HK-2 (cell line): ENCODE measurements at regions not wholly inside any gene's neighbourhood (a gene's known extent, or its start where the extent isn't known, plus 50 kb on each side); places are given as distances from the start of the nearest gene placed in this dataset.
"Not testable (repeated sequence)": the region's sequence is repeated elsewhere in the genome, so short reads cannot be mapped to it uniquely, and the experiment has no call there.

Experiments
- DNase-seq: peaks from one replicate; pipeline ENCODE4 v3.0.0-alpha.2; 2018; ENCODE audit not compliant: unreplicated experiment

DNA sequence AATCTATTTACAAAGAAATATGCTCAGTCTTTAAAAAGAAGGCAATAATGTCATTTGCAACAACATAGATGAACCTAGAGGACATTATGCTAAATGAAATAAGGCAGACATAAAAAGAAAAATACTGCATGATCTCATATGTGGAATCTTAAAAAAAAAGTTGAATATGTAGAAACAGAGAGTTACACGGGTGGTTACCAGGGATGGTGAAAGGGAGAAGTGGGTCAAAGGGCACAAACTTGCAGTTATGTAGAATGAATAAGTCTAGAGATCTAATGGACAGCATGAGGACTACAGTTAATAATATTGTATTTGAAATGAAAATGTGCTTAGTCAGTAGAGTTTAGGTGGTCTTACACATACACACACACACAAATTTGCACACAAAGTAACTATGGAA is 88.2 kb upstream of the CCDC71L start:
- DNase-seq, result no peak

GRCh38 chr7:106750773-106751172 is 89.8 kb upstream of the CCDC71L start:
- no peak for DNase-seq

DNA sequence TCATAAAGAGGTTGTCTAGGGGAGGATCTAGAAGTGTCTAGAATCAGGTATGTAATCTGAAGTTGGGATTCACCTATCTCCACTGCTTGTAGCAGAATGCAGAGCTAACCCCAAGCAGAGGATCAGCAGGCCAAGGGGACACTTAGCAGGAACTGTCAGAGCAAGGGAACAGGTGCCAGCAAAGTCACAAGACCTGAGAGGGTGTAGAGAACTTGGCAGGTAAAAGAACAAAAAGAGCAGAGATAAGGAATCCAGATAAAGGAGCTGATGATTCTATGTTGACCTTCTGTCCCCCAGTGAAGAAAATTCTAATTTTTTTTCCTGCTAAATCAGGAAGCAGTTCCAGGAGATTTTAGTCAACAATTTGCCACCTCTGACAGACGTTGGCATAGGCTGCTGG is 91.4 kb upstream of the CCDC71L start:
- DNase-seq, result no peak

DNA sequence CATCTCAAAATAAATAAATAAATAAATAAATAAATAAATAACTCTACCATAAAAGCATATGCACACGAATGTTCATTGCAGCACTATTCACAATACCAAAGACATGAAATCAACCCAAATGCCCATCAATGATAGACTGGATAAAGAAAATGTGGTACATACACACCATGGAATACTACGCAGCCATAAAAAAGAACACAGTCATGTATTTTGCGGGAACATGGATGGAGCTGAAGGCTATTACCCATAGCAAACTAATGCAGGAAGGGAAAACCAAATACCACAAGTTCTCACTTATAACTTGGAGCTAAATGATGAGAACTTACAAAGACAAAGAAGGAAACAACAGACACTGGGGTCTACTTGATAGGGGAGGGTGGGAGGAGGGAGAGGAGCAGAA is 94.1 kb upstream of the CCDC71L start:
- not testable (repeated sequence) for DNase-seq

- DNase-seq, result no peak
Observed at GRCh38 chr7:106755641-106756040, 94.7 kb upstream of the CCDC71L start.

DNA sequence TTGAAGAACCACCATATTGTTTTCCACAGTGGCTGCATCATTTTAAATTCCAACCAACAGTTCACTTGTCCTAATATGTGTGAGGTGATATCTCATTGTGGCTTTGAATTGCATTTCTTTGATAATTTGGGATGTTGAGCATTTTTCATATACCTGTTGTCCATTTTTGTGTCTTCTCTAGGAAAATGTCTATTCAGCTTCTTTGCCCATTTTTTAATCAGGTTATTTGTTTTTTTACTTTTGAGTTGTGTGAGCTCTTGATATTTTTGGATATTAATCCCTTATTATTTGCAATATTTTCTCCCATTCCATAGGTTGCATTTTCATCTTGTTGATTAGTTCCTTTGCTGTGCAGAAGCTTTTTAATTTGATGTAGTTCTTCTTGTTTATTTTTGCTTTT is 95.1 kb upstream of the CCDC71L start:
- DNase-seq, result no peak

- DNase-seq, result no peak
Observed at GRCh38 chr7:106756884-106757283, 95.9 kb upstream of the CCDC71L start.

DNA sequence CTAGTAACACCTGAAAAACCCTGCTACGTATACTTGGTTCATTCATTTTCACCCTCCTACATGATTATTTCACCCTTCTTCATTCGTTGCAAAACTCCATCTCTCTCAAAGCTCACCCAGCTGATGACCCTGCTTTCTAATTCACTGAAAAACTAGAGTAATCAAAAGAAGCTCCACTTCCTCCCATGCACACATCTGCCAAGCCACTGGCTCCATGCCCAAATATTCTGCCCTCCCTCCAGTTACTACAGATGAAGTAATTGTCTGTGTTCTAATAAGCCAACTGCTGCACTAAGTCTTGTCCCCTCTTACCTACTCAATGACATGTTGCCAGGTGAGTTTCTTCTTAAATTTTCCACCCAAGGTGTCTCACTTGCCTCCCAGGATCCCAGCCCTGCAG is 96.9 kb upstream of the CCDC71L start:
- no peak for DNase-seq

DNA sequence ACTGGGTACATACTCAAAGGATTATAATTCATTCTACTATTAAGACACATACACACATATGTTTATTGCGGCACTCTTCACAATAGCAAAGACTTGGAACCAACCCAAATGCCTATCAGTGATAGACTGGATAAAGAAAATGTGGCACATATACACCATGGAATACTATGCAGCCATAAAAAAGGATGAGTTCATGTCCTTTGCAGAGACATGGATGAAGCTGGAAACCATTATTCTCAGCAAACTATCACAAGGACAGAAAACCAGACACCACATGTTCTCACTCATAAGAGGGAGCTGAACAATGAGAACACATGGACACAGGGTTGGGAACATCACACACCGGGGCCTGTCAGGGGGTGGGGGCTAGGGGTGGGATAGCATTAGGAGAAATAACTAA is 101.9 kb upstream of the CCDC71L start:
- not testable (repeated sequence) for DNase-seq

DNA sequence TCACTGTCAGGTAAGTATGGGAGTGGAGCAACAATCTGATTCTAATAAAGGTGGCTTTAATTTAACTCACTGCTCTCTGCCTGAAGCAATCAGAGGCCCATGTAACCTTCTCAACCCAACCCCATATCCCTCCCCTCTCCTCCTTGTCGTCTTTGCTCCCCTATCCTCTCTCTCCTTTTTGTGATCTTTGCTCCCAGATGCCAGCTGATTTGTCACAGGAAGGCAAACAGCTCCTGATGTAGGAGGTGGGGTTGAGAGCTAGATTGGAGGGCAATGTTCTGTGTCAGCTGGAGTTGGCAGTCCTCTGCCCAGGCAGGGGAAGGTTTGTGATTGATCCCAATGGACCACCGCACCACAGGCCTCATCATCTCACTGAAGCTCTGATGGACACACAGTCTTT is 101.4 kb upstream of the PIK3CG start:
- no peak for DNase-seq

GRCh38 chr7:106765727-106766355 is 99.2 kb upstream of the PIK3CG start:
- DNase-seq, result no peak

DNA sequence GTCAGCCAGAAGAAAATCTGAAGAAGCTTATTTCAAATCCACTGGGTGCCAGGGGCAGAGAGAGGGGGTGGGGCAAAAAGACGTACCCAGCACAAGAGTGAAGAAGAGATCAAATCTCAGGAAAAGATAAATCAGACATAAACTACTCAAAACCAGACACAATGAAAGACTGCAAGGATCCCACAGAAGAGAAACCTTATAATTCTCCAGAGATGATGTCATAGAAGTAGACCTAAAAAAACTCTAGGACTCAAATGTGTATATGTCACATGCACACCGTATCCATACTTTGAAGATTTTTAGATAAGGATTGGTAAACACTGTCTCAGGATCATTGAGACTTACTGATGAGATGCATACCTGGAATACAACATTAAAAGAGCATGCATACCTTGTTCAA is 98.5 kb upstream of the PIK3CG start:
- no peak for DNase-seq

- no peak for DNase-seq
Observed at GRCh38 chr7:106767078-106767477, 98.0 kb upstream of the PIK3CG start.

- no peak for DNase-seq
Observed at GRCh38 chr7:106767498-106768323, 97.4 kb upstream of the PIK3CG start.

- DNase-seq, result no peak
Observed at GRCh38 chr7:106768324-106768751, 96.7 kb upstream of the PIK3CG start.

DNA sequence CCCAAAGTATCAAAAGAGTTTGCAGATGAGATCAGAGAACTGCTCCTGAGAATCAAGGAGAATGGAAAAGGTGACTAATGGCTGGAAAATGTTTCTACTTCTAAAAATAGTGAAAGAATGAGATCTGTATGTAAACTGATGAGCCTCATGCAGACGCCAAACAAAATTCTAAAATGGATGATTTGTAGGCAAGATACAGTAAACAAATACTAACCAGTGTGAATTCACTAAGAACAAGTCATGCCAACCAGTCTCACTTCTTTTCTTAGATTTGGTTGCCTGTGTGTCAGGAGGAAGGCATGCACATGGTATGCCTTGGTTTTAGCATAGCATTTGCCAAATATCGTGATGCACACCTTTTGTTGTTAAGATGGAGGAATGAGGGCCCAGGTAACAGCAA is 94.9 kb upstream of the PIK3CG start:
- no peak for DNase-seq

DNA sequence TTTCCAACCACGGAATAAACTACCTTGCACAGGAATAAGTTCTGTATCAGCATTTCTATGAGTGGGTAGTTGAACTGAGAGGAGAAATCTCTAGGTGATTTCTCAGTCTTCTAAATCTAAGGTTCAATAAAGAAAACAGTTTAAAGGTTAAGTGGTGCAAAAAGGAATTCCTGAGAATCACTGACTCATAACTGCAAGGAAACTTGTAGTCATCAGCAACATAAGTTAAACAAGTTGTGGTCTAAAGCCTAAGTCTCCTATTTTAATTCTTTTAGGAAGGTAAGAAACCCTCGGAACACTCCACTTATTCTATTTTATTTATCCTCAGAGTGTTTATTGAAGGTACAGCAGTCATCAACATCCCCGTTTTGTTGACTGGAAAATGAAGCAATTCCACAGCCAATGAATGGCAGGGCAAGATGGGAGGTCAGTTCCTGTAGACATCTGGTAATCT is 92.4 kb upstream of the PIK3CG start:
- DNase-seq, result no peak

DNA sequence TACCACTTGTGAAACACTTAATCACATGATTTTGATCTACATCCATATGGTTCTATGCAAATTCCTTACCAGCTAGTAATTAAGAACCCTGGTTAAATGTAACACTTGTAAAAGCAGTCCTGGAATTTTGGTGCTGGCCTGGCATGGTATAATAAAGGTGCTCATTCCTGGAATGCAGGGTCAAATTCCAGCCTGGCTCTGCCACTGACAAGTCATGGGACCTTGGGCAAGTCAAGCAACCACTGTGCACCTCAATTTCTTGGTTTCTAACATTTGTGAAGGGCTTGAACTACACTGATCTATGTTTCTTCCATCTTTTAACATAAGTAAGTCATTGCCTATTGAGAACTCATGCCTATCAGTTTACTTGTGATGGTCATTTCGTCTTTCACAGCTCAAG is 91.9 kb upstream of the PIK3CG start:
- peak; percentile 48 for DNase-seq

DNA sequence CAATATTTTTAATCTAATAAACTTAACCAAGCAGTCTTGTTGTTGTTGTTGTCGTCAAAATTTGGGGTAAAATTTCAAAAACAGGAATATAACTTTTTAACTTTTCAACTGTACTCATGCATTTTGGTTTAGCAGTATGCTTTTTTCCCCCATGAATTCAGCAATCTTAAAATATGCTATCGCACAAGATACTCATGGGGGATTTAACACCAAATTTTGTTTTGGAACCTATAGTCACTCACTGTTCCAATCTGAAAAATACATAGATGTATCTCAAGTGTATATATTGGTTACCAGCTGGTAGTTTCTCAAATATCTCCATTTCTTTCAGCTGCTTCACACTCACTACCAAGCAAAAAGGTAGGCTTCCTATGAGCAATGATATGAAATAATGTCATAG is 91.4 kb upstream of the PIK3CG start:
- DNase-seq, result no peak

GRCh38 chr7:106774213-106774767 is 90.8 kb upstream of the PIK3CG start:
- DNase-seq, result no peak

DNA sequence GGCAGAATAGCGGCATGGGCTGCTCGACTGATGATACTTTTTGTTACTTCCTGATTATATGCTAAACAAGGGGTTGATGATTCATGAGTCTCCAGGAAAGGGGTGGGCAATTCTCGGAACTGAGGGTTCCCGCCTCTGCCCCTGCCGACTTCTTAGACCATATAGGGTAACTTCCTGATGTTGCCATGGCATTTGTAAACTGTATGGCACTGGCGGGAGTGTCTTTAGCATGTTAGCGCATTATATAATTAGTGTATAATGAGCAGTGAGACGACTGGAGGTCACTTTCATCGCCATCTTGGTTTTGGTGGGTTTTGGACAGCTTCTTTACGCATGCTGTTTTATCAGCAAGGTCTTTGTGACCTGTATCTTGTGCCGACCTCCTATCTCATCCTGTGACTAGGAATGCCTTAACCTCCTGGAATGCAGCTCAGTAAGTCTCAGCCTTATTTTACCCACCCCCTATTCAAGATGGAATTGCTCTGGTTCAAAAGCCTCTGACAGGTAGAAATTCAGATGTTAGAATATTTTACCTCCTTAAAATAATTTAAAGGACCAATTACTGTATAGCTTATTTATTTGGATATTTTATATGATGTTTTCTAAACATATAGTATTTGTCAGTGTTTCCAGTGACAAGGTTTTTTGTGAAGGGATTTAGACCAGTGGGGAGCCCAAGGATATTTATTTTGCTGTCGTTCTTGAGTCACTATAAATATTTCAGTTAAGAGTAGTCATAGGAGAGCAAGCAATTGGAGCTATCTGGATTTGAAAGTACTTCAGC is 90.1 kb upstream of the PIK3CG start:
- peak; percentile 58 for DNase-seq

DNA sequence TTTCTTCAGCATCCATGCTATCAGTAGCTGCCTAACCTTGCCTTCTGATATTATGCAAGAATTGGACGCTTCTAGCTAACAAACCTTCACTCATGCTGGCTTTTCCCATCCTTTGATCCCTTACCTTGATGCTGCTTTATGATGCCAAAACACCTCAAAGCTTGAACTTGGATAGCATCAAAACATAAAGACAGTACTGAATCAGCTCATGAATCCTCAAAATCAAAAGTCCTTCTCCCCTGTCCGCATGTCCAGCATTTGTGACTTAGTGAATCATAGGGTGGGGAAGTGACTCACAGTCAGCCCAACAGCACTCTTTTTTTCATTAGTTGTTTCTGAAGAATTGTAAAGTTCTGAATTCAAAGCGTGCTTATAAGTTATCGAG is 89.5 kb upstream of the PIK3CG start:
- DNase-seq, result peak; percentile 39
